ENCODE measurements at regions not wholly inside any gene's neighbourhood (a gene's known extent, or its start where the extent isn't known, plus 50 kb on each side); places are given as distances from the start of the nearest gene placed in this dataset.

GRCh38 chr13:111640476-111640875 is 320.0 kb downstream of the TEX29 start:
- DNase-seq (ENCODE audit: low read depth in 2 of 2), result no peak

- no peak for DNase-seq (ENCODE audit: low read depth in 2 of 2)
Observed at GRCh38 chr13:111642156-111642767, 321.8 kb downstream of the TEX29 start.

DNA sequence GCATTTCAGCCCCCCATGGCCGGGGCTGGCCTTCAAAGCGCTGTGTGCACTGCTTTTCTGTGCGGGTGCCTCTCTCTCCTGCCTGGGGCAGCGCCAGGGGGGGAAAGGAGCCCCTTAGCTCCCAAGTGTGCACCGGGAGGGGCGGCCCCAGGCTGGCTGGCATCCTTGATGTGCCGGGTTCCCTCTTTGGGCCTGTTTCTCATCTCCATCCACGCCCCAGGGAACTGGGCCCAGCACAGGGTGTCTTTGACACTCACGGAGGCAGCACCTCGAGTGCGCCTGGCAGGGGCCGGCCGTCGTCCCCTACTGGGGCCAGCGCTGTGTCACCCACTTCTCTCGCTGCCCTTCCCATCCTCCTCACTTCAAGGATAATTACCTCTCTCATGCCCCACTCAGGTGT is 324.3 kb downstream of the TEX29 start:
- DNase-seq (ENCODE audit: low read depth in 2 of 2), result no peak

- no peak for DNase-seq (ENCODE audit: low read depth in 2 of 2)
Observed at GRCh38 chr13:111645198-111645597, 324.8 kb downstream of the TEX29 start.

DNA sequence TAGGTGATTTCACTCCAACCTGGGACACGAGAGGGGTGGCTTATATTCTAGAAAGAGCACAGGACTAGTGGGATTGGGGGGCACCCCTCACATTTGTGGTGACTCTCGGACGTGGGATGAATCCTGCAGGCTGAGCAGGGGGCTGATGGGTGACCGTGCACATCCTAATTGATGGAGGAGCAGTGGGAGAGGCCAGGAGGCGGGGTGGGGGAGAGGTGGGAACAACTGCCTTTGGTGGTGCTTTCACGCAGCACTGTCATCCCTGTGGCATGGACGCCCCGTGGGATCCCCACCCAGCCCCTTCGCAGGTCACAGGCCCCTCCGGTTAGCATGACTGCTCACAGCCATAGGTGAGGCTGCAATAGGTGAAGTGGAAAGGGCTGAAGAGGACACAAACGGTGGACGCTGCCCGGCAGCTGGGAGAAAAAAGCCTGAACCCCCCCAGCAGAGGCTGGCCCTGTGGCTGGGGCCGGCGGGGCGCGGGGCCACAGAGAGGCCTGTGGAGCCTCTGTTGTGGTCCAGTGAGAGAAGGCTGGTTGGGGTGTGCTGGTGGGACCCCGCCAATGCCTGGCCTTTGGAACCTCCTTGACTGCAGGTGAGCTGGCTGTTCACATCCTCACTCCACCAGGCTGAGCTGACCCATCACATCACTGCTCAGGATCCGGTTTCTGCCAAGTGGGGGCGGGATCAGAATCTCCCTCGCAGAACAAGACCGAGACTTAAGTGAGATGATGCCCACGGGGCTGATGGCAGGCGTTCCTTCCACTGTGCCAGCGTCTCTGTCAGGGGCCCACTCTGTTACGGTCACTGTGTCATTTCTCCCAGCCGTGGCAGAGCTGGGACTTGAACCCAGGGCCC is 325.4 kb downstream of the TEX29 start:
- DNase-seq (ENCODE audit: low read depth in 2 of 2), result no peak

DNA sequence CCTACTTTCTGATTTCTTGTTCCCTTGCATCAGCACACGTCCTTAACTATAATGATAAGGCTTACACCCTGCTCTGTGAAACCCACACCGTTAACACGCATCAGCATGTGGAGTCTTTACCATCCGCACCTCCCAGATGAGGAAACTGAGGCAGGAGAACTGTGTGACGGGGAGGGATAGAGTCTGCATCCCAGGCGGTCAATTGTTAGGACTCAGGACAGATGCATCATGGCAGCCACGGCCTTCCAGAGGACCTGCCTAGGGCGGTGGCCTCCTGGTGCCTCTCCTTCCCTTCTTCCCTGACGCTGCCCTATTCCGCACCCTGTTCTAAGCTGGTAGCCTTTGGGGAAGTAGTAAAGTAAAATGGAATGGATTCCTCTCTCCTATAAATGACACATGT is 326.0 kb downstream of the TEX29 start:
- no peak for DNase-seq (ENCODE audit: low read depth in 2 of 2)

DNA sequence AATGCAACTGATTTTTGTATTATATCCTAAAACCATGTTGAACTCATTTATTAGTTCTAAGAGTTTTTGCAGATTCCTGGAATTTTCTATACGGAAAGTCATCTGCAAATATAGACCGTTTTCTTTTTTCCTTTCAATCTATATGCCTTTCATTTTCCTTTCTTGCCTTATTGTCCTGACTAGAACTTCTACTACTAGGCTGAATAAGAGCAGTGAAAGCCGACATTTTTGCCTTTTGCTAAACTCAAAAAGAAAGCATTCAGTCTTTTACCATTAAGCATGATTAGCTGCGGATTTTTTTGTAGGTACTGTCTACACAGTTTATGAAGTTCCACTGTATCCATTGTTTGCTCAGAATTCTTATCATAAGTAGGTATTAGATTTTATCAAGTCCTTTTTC is 328.4 kb downstream of the TEX29 start:
- no peak for DNase-seq (ENCODE audit: low read depth in 2 of 2)

DNA sequence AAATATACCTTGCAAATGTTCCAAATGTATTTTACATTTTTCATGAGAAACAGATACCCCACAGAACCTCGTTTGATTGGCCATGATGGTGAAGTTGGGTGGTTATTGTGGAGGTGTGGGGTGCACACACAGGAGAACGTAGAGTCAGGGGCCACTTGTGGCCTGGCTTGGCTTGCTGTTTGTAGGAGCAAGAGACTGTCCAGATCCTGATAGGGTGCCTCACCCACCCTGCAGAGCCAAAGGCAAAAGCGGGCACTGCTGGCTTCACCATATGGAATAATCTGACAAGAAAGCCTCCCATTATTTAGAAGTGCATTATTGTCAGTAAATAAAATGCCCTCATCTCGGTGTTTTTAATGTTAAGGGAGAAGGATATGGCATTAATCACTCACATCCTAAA is 330.2 kb downstream of the TEX29 start:
- no peak for DNase-seq (ENCODE audit: low read depth in 2 of 2)

- no peak for DNase-seq (ENCODE audit: low read depth in 2 of 2)
Observed at GRCh38 chr13:111652676-111653075, 332.2 kb downstream of the TEX29 start.

DNA sequence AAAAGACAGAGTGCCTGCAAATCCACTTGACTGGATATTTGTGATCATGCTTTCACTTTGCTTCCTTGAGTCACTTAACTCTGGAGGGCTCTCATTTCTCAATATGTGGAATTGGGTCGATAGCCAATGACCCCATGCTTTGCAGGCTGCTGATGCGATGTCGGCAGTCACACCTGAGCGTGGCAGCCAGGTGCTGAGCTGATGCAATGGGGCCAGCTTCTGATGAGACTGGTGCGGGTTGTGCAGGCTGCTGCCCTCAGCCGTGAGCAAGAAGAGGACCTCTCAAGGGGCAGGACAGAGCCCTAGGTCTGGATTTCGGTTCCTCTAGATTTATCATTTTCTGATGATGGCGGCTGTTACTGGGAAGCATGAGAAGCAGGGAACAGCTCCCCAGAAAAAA is 334.1 kb downstream of the TEX29 start:
- DNase-seq (ENCODE audit: low read depth in 2 of 2), result no peak

DNA sequence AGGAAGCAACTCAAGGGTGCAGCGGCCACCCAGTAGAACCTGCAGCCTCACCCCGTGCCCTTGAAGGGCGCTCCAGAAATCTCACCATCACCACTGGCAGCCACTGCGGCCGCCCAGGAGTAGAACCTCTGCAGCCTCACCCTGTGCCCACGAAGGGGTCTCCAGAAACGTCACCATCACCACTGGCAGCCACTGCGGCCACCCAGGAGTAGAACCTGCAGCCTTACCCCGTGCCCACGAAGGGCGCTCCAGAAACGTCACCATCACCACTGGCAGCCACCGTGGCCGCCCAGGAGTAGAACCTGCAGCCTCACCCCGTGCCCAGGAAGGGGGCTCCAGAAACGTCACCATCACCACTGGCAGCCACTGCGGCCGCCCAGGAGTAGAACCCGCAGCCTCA is 336.0 kb downstream of the TEX29 start:
- DNase-seq (ENCODE audit: low read depth in 2 of 2), result no peak

- DNase-seq (ENCODE audit: low read depth in 2 of 2), result no peak
Observed at GRCh38 chr13:111657013-111657412, 336.6 kb downstream of the TEX29 start.

DNA sequence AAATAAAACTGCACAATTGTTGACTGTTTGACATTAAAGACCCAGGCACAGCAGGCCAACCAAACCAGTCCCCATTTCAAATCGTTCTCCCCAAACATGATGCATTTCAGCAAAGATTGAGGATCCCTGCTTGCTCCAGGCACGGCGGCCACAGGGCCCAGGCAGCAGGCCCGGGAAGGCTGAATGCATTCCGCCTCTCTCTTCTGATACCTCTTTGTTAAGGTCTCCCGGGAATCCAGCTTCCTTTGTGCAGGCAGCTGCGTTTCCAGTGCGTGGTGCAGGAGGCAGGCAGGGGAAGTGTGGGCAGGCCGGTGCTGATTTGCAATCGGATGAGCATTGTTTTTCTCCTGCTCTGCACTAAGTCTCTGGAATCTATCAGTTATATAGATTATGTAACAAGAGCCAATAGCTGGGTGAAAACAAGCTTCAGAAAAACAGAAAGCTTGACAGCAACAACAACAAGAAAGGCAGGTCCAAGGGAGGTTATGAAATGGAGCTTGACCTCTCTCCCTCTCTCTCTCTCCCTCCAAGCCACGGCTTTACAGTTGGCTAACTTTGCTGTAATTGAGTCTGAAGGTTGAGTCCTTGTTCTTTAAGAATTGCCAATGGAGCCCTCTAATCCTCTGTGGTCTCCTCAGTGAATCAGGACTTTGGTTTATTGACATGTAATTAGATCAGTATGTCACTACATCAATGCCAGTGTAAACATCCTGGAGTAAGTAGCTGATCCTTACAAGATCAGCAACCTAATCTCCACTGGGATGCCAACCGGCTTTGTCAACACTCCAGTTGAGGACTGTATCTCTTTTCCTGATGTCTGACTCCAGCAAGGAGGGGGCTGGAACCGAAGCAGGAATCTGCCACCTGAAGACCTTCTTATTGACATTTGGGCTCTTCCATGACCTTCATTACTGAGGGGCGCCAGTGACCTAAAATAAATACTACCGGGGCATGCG is 338.0 kb downstream of the TEX29 start:
- DNase-seq (ENCODE audit: low read depth in 2 of 2), result no peak

GRCh38 chr13:111659219-111659775 is 338.9 kb downstream of the TEX29 start:
- DNase-seq (ENCODE audit: low read depth in 2 of 2), result no peak

DNA sequence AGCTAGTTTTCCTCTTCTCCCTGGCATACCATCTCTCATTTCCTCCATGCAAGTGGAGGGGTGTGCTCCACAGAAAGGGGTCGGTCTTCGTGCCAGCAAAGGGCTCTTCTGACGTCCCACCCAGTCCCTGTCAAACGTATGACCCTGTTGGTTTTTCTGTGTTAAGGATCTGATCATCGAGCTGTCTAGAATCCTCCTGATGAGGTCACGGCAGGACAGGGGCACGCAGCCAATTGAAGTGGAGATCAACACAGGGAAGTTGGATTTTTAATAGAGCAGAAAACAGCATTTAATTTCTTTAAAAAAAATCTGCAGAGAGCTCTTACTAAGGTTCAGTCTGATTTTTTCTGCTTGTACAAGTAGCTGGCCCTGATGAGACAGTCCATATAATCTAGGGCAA is 339.4 kb downstream of the TEX29 start:
- no peak for DNase-seq (ENCODE audit: low read depth in 2 of 2)

GRCh38 chr13:111661052-111661451 is 340.6 kb downstream of the TEX29 start:
- no peak for DNase-seq (ENCODE audit: low read depth in 2 of 2)

DNA sequence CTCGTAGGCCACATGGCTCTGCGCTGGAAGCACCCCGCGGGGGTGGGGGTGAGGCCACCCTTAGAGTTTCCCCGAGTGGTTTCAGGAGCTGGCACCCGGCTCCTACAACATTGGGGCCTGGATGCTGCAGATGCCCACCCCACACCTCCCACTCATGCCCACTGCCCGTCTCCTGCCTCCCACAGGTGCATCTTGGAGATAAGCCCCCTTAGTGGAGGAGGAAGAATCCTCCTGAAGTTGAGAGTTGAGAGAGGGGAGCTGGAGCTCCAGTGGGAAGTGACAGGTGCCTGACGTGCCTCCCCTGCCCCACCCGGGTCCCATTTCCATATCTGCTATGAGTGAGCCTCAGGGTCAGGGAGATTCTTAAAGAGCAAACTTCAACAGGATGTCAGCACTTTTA is 341.3 kb downstream of the TEX29 start:
- no peak for DNase-seq (ENCODE audit: low read depth in 2 of 2)

DNA sequence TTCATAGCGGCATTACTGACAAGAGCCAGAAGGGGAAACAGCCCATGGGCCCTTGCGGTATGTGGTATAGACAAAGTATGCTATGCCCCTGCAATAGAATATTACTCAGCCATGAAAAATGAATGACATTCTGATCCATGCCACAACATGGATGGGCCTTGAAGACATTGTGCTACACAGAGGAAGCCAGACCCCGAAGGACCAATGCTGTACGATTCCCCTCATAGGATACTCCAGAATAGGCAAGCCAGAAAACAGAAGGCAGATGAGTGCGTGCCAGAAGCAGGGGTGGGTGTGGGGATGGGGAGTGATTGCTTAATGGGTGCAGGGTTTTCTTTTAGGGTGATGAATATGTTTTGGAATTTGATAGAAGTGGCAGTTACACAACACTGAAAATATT is 342.0 kb downstream of the TEX29 start:
- no peak for DNase-seq (ENCODE audit: low read depth in 2 of 2)

DNA sequence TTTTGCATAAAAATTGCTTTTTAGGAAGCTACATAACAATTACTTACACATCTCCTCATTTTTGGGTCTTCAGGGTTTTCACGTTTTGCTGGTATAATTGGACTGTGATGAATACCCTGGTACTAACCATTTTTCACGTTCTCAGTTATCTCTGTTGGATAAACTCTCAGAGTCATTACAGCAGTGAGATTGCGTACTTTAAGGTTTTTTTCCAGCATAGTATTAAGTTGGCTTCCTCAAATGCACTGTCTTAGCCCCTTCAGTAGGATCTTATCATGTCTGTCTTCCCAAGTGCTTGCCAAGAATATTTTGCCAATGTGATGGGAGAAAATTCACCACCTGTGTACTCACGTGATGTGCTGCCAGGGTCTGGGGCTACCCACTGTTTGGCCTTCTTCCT is 342.5 kb downstream of the TEX29 start:
- no peak for DNase-seq (ENCODE audit: low read depth in 2 of 2)

- no peak for DNase-seq (ENCODE audit: low read depth in 2 of 2)
Observed at GRCh38 chr13:111663505-111663904, 343.1 kb downstream of the TEX29 start.

DNA sequence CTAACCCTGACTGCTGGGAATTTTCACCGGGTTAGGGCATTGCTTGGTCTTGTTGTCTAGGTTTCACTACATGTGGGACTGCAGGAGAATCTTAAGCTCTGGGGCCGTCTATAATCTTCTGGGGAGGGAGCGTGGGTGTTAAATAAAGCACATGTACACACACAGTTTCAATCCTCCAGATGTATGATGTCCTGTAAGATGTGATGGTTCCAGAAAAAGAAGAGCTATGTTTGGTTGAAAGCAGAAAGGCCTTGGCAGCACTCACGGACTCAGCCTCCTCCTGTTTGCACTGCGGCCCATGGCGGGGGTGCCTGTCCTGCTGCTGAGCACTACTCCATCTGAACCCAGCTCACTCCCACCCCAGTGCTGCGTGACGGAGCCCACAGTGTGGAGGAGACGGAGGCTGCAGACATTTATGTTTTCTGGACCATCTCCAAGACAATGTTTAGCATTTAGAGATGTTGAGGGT is 343.5 kb downstream of the TEX29 start:
- DNase-seq (ENCODE audit: low read depth in 2 of 2), result no peak

DNA sequence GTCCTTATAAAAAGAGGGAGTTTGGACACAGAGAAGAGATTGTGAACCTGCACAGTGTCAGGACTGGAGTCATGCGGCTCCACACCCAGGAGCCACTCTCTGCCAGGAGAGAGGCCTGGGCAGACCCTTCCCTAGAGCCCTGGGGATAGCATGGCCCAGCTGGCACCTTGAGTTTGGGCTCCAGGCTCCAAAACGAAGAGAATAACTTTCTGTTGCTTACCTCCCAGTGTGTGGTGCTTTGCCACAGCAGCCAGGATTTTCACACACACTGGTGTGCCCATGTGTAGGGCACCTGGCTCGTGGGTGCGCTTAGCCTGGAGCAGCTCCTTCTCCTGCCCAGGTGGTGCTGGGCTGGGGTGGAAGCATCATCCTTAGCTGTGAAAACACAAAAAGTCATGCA is 344.3 kb downstream of the TEX29 start:
- DNase-seq (ENCODE audit: low read depth in 2 of 2), result no peak
